Skeletal muscle tissue (tissue), 3 donors: ENCODE measurements at regions not wholly inside any gene's neighbourhood (a gene's known extent, or its start where the extent isn't known, plus 50 kb on each side); places are given as distances from the start of the nearest gene placed in this dataset.

ENCODE experiments used
- H3K27ac ChIP-seq: one replicate; pipeline ENCODE4 v1.7.0; 2013; ENCODE audit warnings: mild to moderate bottlenecking, low read depth, low read length, inconsistent platforms
- H3K27me3 ChIP-seq, 3 donors: one replicate each; pipeline ENCODE4 v1.7.0; 2013; ENCODE audit warnings: low read length in 3 of 3; ENCODE audit not compliant: control insufficient read depth in 3 of 3, insufficient read depth in 3 of 3
- H3K36me3 ChIP-seq, 3 donors: one replicate each; pipeline ENCODE4 v1.7.0; 2013; ENCODE audit warnings: low read length in 3 of 3; ENCODE audit not compliant: control insufficient read depth in 3 of 3, insufficient read depth in 3 of 3
- H3K4me1 ChIP-seq, 3 donors: one replicate each; pipeline ENCODE4 v1.7.0; 2013; ENCODE audit warnings: low read length in 3 of 3, mild to moderate bottlenecking in 3 of 3; ENCODE audit not compliant: control insufficient read depth in 3 of 3, insufficient read depth in 3 of 3
- H3K4me3 ChIP-seq, 3 donors: one replicate each; pipeline ENCODE4 v1.7.0; 2013; ENCODE audit warnings: low read length in 3 of 3
- H3K9ac ChIP-seq, 3 donors: one replicate each; pipeline ENCODE4 v1.7.0; 2013; ENCODE audit warnings: low read length in 3 of 3, mild to moderate bottlenecking in 3 of 3, moderate library complexity in 2 of 3, low read depth in 1 of 3
- H3K9me3 ChIP-seq, 3 donors: one replicate each; pipeline ENCODE4 v1.7.0; 2013; ENCODE audit warnings: low read length in 3 of 3; ENCODE audit not compliant: control insufficient read depth in 3 of 3
- donor health status: Osteomylitis.

GRCh38 chr7:52107355-52107754 is 790.7 kb upstream of the COBL start:
- Histone ChIP-seq H3K4me3 (no peak overlapping the region), H3K9ac (no peak overlapping the region), H3K27me3 (no peaks in the 10 kb centered on the region), H3K4me1 (no peaks in the 10 kb centered on the region), H3K27ac (no peak overlapping the region), H3K36me3 (no peaks in the 10 kb centered on the region), H3K9me3 (no peaks in the 10 kb centered on the region)

GRCh38 chr7:52095861-52096260 is 779.3 kb upstream of the COBL start:
- Histone ChIP-seq H3K4me1 (no peaks in the 10 kb centered on the region), H3K36me3 (no peaks in the 10 kb centered on the region), H3K27me3 (no peaks in the 10 kb centered on the region), H3K4me3 (no peak overlapping the region), H3K27ac (no peak overlapping the region), H3K9me3 (peaks cover 0 to 2% (median 0%) of the 10 kb centered on the region in 3 donors), H3K9ac (no peak overlapping the region)

- no peaks in the 10 kb centered on the region for H3K9me3 ChIP-seq
- no peak overlapping the region for H3K9ac ChIP-seq
- H3K27me3 ChIP-seq = peaks cover 3 to 6% (median 5%) of the 10 kb centered on the region in 3 donors
- H3K4me3 ChIP-seq = no peak overlapping the region
- H3K27ac ChIP-seq = no peak overlapping the region
- no peaks in the 10 kb centered on the region for H3K36me3 ChIP-seq
- no peaks in the 10 kb centered on the region for H3K4me1 ChIP-seq
These were observed 775.4 kb upstream of the COBL start for GRCh38 chr7:52091996-52092395.

- Histone ChIP-seq H3K4me1 (no peaks in the 10 kb centered on the region), H3K27me3 (peaks cover 3 to 6% (median 5%) of the 10 kb centered on the region in 3 donors), H3K36me3 (no peaks in the 10 kb centered on the region), H3K4me3 (no peak overlapping the region), H3K9ac (no peak overlapping the region), H3K27ac (no peak overlapping the region), H3K9me3 (no peaks in the 10 kb centered on the region)
These were observed 774.5 kb upstream of the COBL start for GRCh38 chr7:52091101-52091500.

- H3K4me3 ChIP-seq = peak overlapping the region in 1 of 3 donors; percentile 32
- H3K27ac ChIP-seq = no peak overlapping the region
- no peaks in the 10 kb centered on the region for H3K4me1 ChIP-seq
- no peaks in the 10 kb centered on the region for H3K9me3 ChIP-seq
- no peaks in the 10 kb centered on the region for H3K36me3 ChIP-seq
- H3K27me3 ChIP-seq = peaks cover 3 to 6% (median 5%) of the 10 kb centered on the region in 3 donors
- H3K9ac ChIP-seq = no peak overlapping the region
These were observed 771.6 kb upstream of the COBL start for GRCh38 chr7:52088008-52088901.

GRCh38 chr7:52085610-52086009 is 769.0 kb upstream of the COBL start:
- Histone ChIP-seq H3K9ac (no peak overlapping the region), H3K27me3 (peaks cover 3 to 6% (median 5%) of the 10 kb centered on the region in 3 donors), H3K4me3 (no peak overlapping the region), H3K9me3 (no peaks in the 10 kb centered on the region), H3K36me3 (no peaks in the 10 kb centered on the region), H3K4me1 (no peaks in the 10 kb centered on the region), H3K27ac (no peak overlapping the region)

GRCh38 chr7:52080493-52080892 is 763.9 kb upstream of the COBL start:
- Histone ChIP-seq H3K9me3 (no peaks in the 10 kb centered on the region), H3K4me1 (no peaks in the 10 kb centered on the region), H3K36me3 (no peaks in the 10 kb centered on the region), H3K27me3 (no peaks in the 10 kb centered on the region), H3K9ac (no peak overlapping the region), H3K27ac (no peak overlapping the region), H3K4me3 (no peak overlapping the region)

- no peak overlapping the region for H3K4me3 ChIP-seq
- no peak overlapping the region for H3K27ac ChIP-seq
- no peaks in the 10 kb centered on the region for H3K27me3 ChIP-seq
- H3K9me3 ChIP-seq = no peaks in the 10 kb centered on the region
- no peak overlapping the region for H3K9ac ChIP-seq
- H3K4me1 ChIP-seq = no peaks in the 10 kb centered on the region
- H3K36me3 ChIP-seq = no peaks in the 10 kb centered on the region
These were observed 763.1 kb upstream of the COBL start for GRCh38 chr7:52079726-52080125.

GRCh38 chr7:52077571-52077970 is 761.0 kb upstream of the COBL start:
- Histone ChIP-seq H3K27me3 (no peaks in the 10 kb centered on the region), H3K9me3 (no peaks in the 10 kb centered on the region), H3K36me3 (no peaks in the 10 kb centered on the region)

GRCh38 chr7:52074912-52075311 is 758.3 kb upstream of the COBL start:
- no peaks in the 10 kb centered on the region for H3K9me3 ChIP-seq
- no peak overlapping the region for H3K4me3 ChIP-seq
- H3K36me3 ChIP-seq = no peaks in the 10 kb centered on the region
- no peak overlapping the region for H3K9ac ChIP-seq
- H3K27ac ChIP-seq = no peak overlapping the region
- H3K27me3 ChIP-seq = no peaks in the 10 kb centered on the region
- H3K4me1 ChIP-seq = no peaks in the 10 kb centered on the region

More at GRCh38 chr7:52077571-52077970, 761.0 kb upstream of the COBL start:
- Histone ChIP-seq H3K4me3 (no peak overlapping the region), H3K9ac (no peak overlapping the region), H3K4me1 (no peaks in the 10 kb centered on the region), H3K27ac (no peak overlapping the region)
